ENCODE measurements at regions not wholly inside any gene's neighbourhood (a gene's known extent, or its start where the extent isn't known, plus 50 kb on each side); places are given as distances from the start of the nearest gene placed in this dataset.

DNA sequence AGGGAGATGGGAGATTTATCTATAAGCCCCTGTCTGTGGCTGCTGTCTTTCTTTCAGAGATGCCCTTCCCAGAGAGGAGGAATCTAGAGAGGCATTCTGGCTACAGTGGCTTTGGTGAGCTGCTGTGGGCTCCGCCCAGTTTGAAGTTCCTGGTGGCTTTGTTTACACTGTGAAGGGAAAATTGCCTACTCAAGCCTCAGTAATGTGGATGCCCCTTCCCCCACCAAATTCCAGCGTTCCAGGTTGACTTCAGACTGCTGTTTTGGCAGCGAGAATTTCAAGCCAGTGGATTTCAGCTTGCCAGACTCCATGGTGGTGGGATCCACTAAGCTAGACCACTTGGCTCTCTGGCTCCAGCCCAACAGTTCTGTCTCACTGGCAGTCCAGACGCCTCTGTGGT is 951.6 kb downstream of the CCSER2 start:
- Mint-ChIP-seq H3K9me3 (no peaks in the 10 kb centered on the region), H3K27me3 (peaks cover 13% of the 10 kb centered on the region), H3K4me1 (ENCODE audit: low read depth) (no peaks in the 10 kb centered on the region), H3K4me3 (no peak overlapping the region), H3K36me3 (ENCODE audit: low read depth) (no peaks in the 10 kb centered on the region), H3K27ac (no peak overlapping the region)
- Histone ChIP-seq H3K27me3 (ENCODE audit: control insufficient read depth in 1 of 2, insufficient read depth in 2 of 2, low read length in 2 of 2) (no peaks in the 10 kb centered on the region), H3K9me3 (ENCODE audit: control insufficient read depth in 1 of 2, insufficient read depth in 1 of 2, low read length in 2 of 2) (peaks cover 0 to 11% of the 10 kb centered on the region in 2 experiments), H3K4me3 (ENCODE audit: low read length) (no peak overlapping the region), H3K36me3 (ENCODE audit: insufficient read depth, low read length) (no peaks in the 10 kb centered on the region), H3K4me1 (ENCODE audit: insufficient read depth, low read length) (no peaks in the 10 kb centered on the region), H3K27ac (ENCODE audit: low read depth in 1 of 2, low read length in 2 of 2) (no peak overlapping the region)
- DNase-seq = no peak
- ATAC-seq (ENCODE audit: poor library complexity) = no peak
- ChIA-PET POLR2A (no interaction called here), CTCF (no interaction called here)
- TF ChIP-seq, protein P1, sequence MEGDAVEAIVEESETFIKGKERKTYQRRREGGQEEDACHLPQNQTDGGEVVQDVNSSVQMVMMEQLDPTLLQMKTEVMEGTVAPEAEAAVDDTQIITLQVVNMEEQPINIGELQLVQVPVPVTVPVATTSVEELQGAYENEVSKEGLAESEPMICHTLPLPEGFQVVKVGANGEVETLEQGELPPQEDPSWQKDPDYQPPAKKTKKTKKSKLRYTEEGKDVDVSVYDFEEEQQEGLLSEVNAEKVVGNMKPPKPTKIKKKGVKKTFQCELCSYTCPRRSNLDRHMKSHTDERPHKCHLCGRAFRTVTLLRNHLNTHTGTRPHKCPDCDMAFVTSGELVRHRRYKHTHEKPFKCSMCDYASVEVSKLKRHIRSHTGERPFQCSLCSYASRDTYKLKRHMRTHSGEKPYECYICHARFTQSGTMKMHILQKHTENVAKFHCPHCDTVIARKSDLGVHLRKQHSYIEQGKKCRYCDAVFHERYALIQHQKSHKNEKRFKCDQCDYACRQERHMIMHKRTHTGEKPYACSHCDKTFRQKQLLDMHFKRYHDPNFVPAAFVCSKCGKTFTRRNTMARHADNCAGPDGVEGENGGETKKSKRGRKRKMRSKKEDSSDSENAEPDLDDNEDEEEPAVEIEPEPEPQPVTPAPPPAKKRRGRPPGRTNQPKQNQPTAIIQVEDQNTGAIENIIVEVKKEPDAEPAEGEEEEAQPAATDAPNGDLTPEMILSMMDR (IDR thresholded peaks at IDR 0.05) = no peak
- intact Hi-C loops (cut with DNase I, micrococcal nuclease) = no loop called here

DNA sequence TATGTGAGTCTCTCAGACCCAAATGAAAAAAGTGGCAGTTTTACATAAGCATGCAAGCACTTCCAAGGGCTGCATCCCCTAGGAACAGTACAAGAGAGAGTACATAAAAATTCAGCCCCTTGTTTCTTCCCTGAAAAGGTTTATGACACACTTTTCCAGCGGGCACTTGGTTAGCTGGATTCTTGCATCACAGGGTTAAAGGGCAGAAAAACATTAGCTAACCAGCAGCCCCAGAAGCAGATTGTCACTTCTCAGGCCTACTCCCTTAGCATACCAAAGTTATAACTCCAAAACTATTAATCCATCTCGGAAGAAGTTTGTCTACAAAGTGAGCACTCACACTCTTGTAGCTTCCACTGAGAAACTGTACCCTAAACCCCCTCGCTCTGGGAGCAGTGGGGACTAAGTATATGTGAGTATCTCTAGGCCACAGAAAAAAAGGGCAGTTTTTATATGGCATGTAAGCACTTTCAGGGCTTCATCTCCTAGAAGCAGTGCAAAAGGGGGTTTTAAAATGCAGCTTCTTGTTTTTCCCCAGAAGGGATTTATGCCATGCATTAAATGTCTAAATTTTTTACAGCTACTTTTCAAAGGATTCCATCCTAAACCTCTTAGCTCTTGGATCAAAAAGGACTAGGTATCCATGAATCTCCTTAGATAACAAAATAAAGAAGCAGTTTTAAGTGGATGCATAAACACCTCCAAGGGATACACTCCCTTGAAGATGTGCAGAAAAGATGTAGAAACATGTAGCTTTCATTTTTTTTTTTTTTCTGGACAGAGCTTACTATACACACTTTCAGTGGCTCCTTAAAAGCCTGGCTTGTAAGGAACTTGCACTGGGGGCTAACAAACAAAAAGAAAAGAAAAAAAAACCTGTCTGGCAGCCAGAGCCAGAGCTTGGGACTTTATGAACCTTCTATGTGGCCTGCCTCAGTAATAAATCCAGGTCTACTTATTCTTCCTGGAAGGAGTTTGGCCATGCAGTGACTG is 956.7 kb downstream of the CCSER2 start:
- intact Hi-C loops (cut with DNase I, micrococcal nuclease) = no loop called here
- H3K36me3 ChIP-seq (ENCODE audit: insufficient read depth, low read length) = no peaks in the 10 kb centered on the region
- no peak for ATAC-seq (ENCODE audit: poor library complexity)
- CTCF ChIA-PET = interaction anchor here (1.0 kb wide), 1 partner anchor 10 kb away, joined by 3 read pairs; no protein-coding TSS in a partner anchor
- Mint-ChIP-seq H3K27me3 (peaks cover 13% of the 10 kb centered on the region), H3K4me3 (no peak overlapping the region), H3K27ac (no peak overlapping the region), H3K36me3 (ENCODE audit: low read depth) (no peaks in the 10 kb centered on the region), H3K4me1 (ENCODE audit: low read depth) (no peaks in the 10 kb centered on the region), H3K9me3 (peaks cover 4% of the 10 kb centered on the region)
- H3K27me3 ChIP-seq (ENCODE audit: control insufficient read depth in 1 of 2, insufficient read depth in 2 of 2, low read length in 2 of 2) = no peaks in the 10 kb centered on the region
- POLR2A ChIA-PET = no interaction called here
- peaks cover 0 to 6% of the 10 kb centered on the region in 2 experiments for H3K9me3 ChIP-seq (ENCODE audit: control insufficient read depth in 1 of 2, insufficient read depth in 1 of 2, low read length in 2 of 2)
- no peak overlapping the region for H3K27ac ChIP-seq (ENCODE audit: low read depth in 1 of 2, low read length in 2 of 2)
- no peak for DNase-seq
- no peaks in the 10 kb centered on the region for H3K4me1 ChIP-seq (ENCODE audit: insufficient read depth, low read length)
- no peak overlapping the region for H3K4me3 ChIP-seq (ENCODE audit: low read length)
- TF ChIP-seq, protein P1 (IDR thresholded peaks at IDR 0.05) = no peak

DNA sequence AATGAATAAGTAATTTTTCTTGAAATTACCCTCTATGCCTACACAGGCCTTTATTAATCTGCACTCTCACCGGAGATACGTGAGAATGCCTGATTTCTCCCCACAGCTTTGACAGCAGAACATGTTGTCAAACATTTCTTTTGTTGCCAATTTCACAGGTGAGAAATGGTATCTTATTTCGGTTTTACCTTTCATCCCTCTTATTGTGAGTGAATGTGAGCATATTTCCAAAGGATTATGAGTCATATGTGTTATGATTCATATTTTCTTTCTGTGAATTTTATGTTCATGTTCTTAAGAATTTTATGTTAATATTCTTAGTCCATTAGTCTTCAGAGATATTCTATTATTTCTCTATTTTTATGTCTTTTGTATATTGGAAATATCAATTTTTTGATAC is 965.1 kb downstream of the CCSER2 start:
- H3K36me3 ChIP-seq (ENCODE audit: insufficient read depth, low read length) = no peaks in the 10 kb centered on the region
- no peaks in the 10 kb centered on the region for H3K4me1 ChIP-seq (ENCODE audit: insufficient read depth, low read length)
- Mint-ChIP-seq H3K9me3 (peaks cover 2% of the 10 kb centered on the region), H3K4me1 (ENCODE audit: low read depth) (no peaks in the 10 kb centered on the region), H3K27ac (no peak overlapping the region), H3K36me3 (ENCODE audit: low read depth) (no peaks in the 10 kb centered on the region), H3K4me3 (no peak overlapping the region), H3K27me3 (no peaks in the 10 kb centered on the region)
- TF ChIP-seq, protein P1 (IDR thresholded peaks at IDR 0.05) = no peak
- no peaks in the 10 kb centered on the region for H3K9me3 ChIP-seq (ENCODE audit: control insufficient read depth in 1 of 2, insufficient read depth in 1 of 2, low read length in 2 of 2)
- ATAC-seq (ENCODE audit: poor library complexity) = no peak
- POLR2A ChIA-PET = no interaction called here
- intact Hi-C loops (cut with DNase I, micrococcal nuclease) = no loop called here
- H3K27ac ChIP-seq (ENCODE audit: low read depth in 1 of 2, low read length in 2 of 2) = no peak overlapping the region
- no peak overlapping the region for H3K4me3 ChIP-seq (ENCODE audit: low read length)
- H3K27me3 ChIP-seq (ENCODE audit: control insufficient read depth in 1 of 2, insufficient read depth in 2 of 2, low read length in 2 of 2) = no peaks in the 10 kb centered on the region
- CTCF ChIA-PET = no interaction called here
- DNase-seq = no peak
